Aorta (tissue), 5 donors: ENCODE measurements at regions not wholly inside any gene's neighbourhood (a gene's known extent, or its start where the extent isn't known, plus 50 kb on each side); places are given as distances from the start of the nearest gene placed in this dataset.

Experiments
- ATAC-seq: fragments of 200-7000 bp; cut with Tn5 transposase; one replicate; pipeline ENCODE4 v1.9.1; 2022; ENCODE audit warnings: moderate library complexity; ENCODE audit not compliant: low FRiP score
- DNase-seq, 2 donors: peaks; one replicate each; pipeline ENCODE4 v3.0.0-alpha.2; 2020
- H3K27ac ChIP-seq, 2 donors: one replicate each; pipeline ENCODE4 v1.5.1; 2013; ENCODE audit warnings: low read length in 2 of 2, mild to moderate bottlenecking in 2 of 2, moderate library complexity in 2 of 2, control low read depth in 1 of 2, inconsistent platforms in 1 of 2, low read depth in 1 of 2
- H3K27me3 ChIP-seq, 2 donors: one replicate each; pipeline ENCODE4 v1.6.1; 2013; ENCODE audit warnings: control low read depth in 1 of 2, low read length in 1 of 2, mild to moderate bottlenecking in 1 of 2, moderate library complexity in 1 of 2; ENCODE audit not compliant: insufficient read depth in 2 of 2, control insufficient read depth in 1 of 2
- H3K36me3 ChIP-seq, 2 donors: one replicate each; pipeline ENCODE4 v1.6.1; 2013; ENCODE audit warnings: control low read depth in 1 of 2, low read length in 1 of 2, mild to moderate bottlenecking in 1 of 2; ENCODE audit not compliant: insufficient read depth in 2 of 2, control insufficient read depth in 1 of 2
- H3K4me1 ChIP-seq, 2 donors: one replicate each; pipeline ENCODE4 v1.6.1; 2013; ENCODE audit warnings: low read length in 2 of 2, control low read depth in 1 of 2, mild to moderate bottlenecking in 1 of 2, moderate library complexity in 1 of 2; ENCODE audit not compliant: insufficient read depth in 2 of 2, control insufficient read depth in 1 of 2
- H3K4me3 ChIP-seq, 2 donors: one replicate each; pipeline ENCODE4 v1.5.1; 2013; ENCODE audit warnings: low read length in 2 of 2, control low read depth in 1 of 2, mild to moderate bottlenecking in 1 of 2
- H3K9me3 ChIP-seq: one replicate; pipeline ENCODE4 v1.6.1; 2013; ENCODE audit warnings: mild to moderate bottlenecking, low read length; ENCODE audit not compliant: control insufficient read depth
- WGBS, 2 donors: extraction: QIAGEN DNeasy Blood & Tissue Kit; methylation state at CpG; one replicate each; pipeline ENCODE4 v1.1.7; 2013; 5-methylcytosine and 5-hydroxymethylcytosine counted together
- intact Hi-C, 2 donors: fragments of 100-400 bp; cut with DNase I; formaldehyde crosslinking; loops; one replicate each; pipeline versions ENCODE4 v1.14.2 to v1.15.0; 2022
- donor health status: healthy with polysubstance abuse.
- donor health status: Bipolar disorder and iron deficiency.
- donor health status: DM: no; HTN: no; CAD: no.
- donor health status: DM: no; HTN: no; CAD: no.
- donor health status: DM: yes; HTN: yes; CAD: no.

GRCh38 chr1:244207042-244207934, 156.2 kb downstream of the ZBTB18 start:
- intact Hi-C loops: no loop called here
- 70 to 73% methylated on average over 6 of the region's 6 CpGs for WGBS, 2 donors
- Histone ChIP-seq H3K27ac (no peak overlapping the region), H3K36me3 (no peaks in the 10 kb centered on the region), H3K4me3 (no peak overlapping the region), H3K27me3 (no peaks in the 10 kb centered on the region), H3K9me3 (no peaks in the 10 kb centered on the region), H3K4me1 (no peaks in the 10 kb centered on the region)
- no peak for ATAC-seq
- DNase-seq: no peak

GRCh38 chr1:244207935-244208244, 156.8 kb downstream of the ZBTB18 start:
- WGBS, 2 donors: 86 to 92% methylated on average over 2 of the region's 2 CpGs
- no peaks in the 10 kb centered on the region for H3K9me3 ChIP-seq
- no peaks in the 10 kb centered on the region for H3K27me3 ChIP-seq
- no peak for ATAC-seq
- no peak for DNase-seq
- no peaks in the 10 kb centered on the region for H3K36me3 ChIP-seq
- no peak overlapping the region for H3K27ac ChIP-seq
- intact Hi-C loops: no loop called here
- no peak overlapping the region for H3K4me3 ChIP-seq
- no peaks in the 10 kb centered on the region for H3K4me1 ChIP-seq

- Histone ChIP-seq H3K4me3 (no peak overlapping the region), H3K27ac (no peak overlapping the region), H3K9me3 (no peaks in the 10 kb centered on the region), H3K4me1 (no peaks in the 10 kb centered on the region), H3K36me3 (no peaks in the 10 kb centered on the region), H3K27me3 (no peaks in the 10 kb centered on the region)
- intact Hi-C loops: loop anchor here in 1 of 2 donors (1.0 kb wide), 1 partner anchor 9 kb away; no protein-coding TSS in a partner anchor
- DNase-seq (no peak), ATAC-seq (no peak)
- 58 to 66% methylated on average over 5 of the region's 5 CpGs for WGBS, 2 donors
Measured at GRCh38 chr1:244209955-244210354, 158.9 kb downstream of the ZBTB18 start.

GRCh38 chr1:244210884-244211558, 159.9 kb downstream of the ZBTB18 start:
- intact Hi-C loops: loop anchor here in 1 of 2 donors (1.0 kb wide), 1 partner anchor 10 kb away; no protein-coding TSS in a partner anchor
- H3K4me3 ChIP-seq: no peak overlapping the region
- DNase-seq (no peak), ATAC-seq (no peak)
- no peaks in the 10 kb centered on the region for H3K27me3 ChIP-seq
- 90 to 91% methylated on average over 28 of the region's 28 CpGs for WGBS, 2 donors
- H3K27ac ChIP-seq: no peak overlapping the region
- no peaks in the 10 kb centered on the region for H3K4me1 ChIP-seq
- H3K9me3 ChIP-seq: no peaks in the 10 kb centered on the region
- no peaks in the 10 kb centered on the region for H3K36me3 ChIP-seq

GRCh38 chr1:244211559-244211944, 160.5 kb downstream of the ZBTB18 start:
- Histone ChIP-seq H3K4me3 (no peak overlapping the region), H3K36me3 (no peaks in the 10 kb centered on the region), H3K9me3 (no peaks in the 10 kb centered on the region), H3K27me3 (no peaks in the 10 kb centered on the region), H3K27ac (no peak overlapping the region), H3K4me1 (no peaks in the 10 kb centered on the region)
- intact Hi-C loops: no loop called here
- 17 to 23% methylated on average over 5 of the region's 5 CpGs for WGBS, 2 donors
- ATAC-seq (peak; percentile 70), DNase-seq (no peak)

GRCh38 chr1:244212219-244212618, 161.1 kb downstream of the ZBTB18 start:
- no peaks in the 10 kb centered on the region for H3K36me3 ChIP-seq
- no peak overlapping the region for H3K27ac ChIP-seq
- ATAC-seq: no peak
- H3K4me1 ChIP-seq: no peaks in the 10 kb centered on the region
- H3K27me3 ChIP-seq: no peaks in the 10 kb centered on the region
- no peak overlapping the region for H3K4me3 ChIP-seq
- no peak for DNase-seq
- intact Hi-C loops: no loop called here
- H3K9me3 ChIP-seq: no peaks in the 10 kb centered on the region
- 85 to 86% methylated on average over 6 of the region's 6 CpGs for WGBS, 2 donors

GRCh38 chr1:244212797-244213475, 161.9 kb downstream of the ZBTB18 start:
- Histone ChIP-seq H3K27ac (no peak overlapping the region), H3K27me3 (no peaks in the 10 kb centered on the region), H3K4me3 (no peak overlapping the region), H3K36me3 (no peaks in the 10 kb centered on the region), H3K9me3 (no peaks in the 10 kb centered on the region), H3K4me1 (no peaks in the 10 kb centered on the region)
- 73 to 74% methylated on average over 8 of the region's 8 CpGs for WGBS, 2 donors
- ATAC-seq (no peak), DNase-seq (no peak)
- intact Hi-C loops: no loop called here

GRCh38 chr1:244214009-244214967, 163.2 kb downstream of the ZBTB18 start:
- Histone ChIP-seq H3K4me1 (no peaks in the 10 kb centered on the region), H3K36me3 (no peaks in the 10 kb centered on the region), H3K4me3 (no peak overlapping the region), H3K27ac (no peak overlapping the region), H3K9me3 (no peaks in the 10 kb centered on the region), H3K27me3 (no peaks in the 10 kb centered on the region)
- DNase-seq (no peak), ATAC-seq (no peak)
- WGBS, 2 donors: 59 to 69% methylated on average over 17 of the region's 17 CpGs
- intact Hi-C loops: no loop called here
